Neuronal stem cell (in vitro differentiated cells): ENCODE measurements at regions not wholly inside any gene's neighbourhood (a gene's known extent, or its start where the extent isn't known, plus 50 kb on each side); places are given as distances from the start of the nearest gene placed in this dataset.
"Not testable (repeated sequence)": the region's sequence is repeated elsewhere in the genome, so short reads cannot be mapped to it uniquely, and the experiment has no call there.

Source experiments
- DNase-seq: peaks from one replicate; pipeline ENCODE4 v3.0.0-alpha.2; 2013; ENCODE audit warnings: low spot score
- H2AFZ ChIP-seq: one replicate; pipeline ENCODE4 v1.6.1; 2013; ENCODE audit warnings: mild to moderate bottlenecking, low read length, inconsistent platforms
- H2AK5ac ChIP-seq: 2 replicates; pipeline ENCODE4 v1.6.1; 2013; ENCODE audit warnings: low read depth, mild to moderate bottlenecking, inconsistent platforms, low read length, moderate library complexity, mixed read lengths
- H2BK120ac ChIP-seq: 2 replicates; pipeline ENCODE4 v1.6.1; 2013; ENCODE audit warnings: low read depth, mild to moderate bottlenecking, inconsistent platforms, low read length, moderate library complexity, mixed read lengths
- H2BK12ac ChIP-seq: one replicate; pipeline ENCODE4 v1.6.1; 2013; ENCODE audit warnings: low read length, inconsistent platforms
- H2BK15ac ChIP-seq: 2 replicates; pipeline ENCODE4 v1.6.1; 2013; ENCODE audit warnings: mild to moderate bottlenecking, low read length, inconsistent platforms, mixed read lengths
- H2BK5ac ChIP-seq: one replicate; pipeline ENCODE4 v1.6.1; 2013; ENCODE audit warnings: inconsistent platforms, mild to moderate bottlenecking, low read length, moderate library complexity
- H3K14ac ChIP-seq: one replicate; pipeline ENCODE4 v1.6.1; 2013; ENCODE audit warnings: low read length, inconsistent platforms
- H3K18ac ChIP-seq: 2 replicates; pipeline ENCODE4 v1.6.1; 2013; ENCODE audit warnings: low read length, inconsistent platforms
- H3K23ac ChIP-seq: 2 replicates; pipeline ENCODE4 v1.6.1; 2013; ENCODE audit warnings: low read depth, mild to moderate bottlenecking, mixed read lengths, low read length, inconsistent platforms; ENCODE audit not compliant: poor library complexity
- H3K27ac ChIP-seq: replicated peaks from 3 replicates; pipeline ENCODE4 v1.5.1; 2013; ENCODE audit warnings: low read length, inconsistent platforms
- H3K27me3 ChIP-seq, 3 experiments: 2 replicates each; pipeline ENCODE4 v1.6.1; 2013; ENCODE audit warnings: low read length in 3 of 3, mild to moderate bottlenecking in 2 of 3, inconsistent platforms in 1 of 3, low read depth in 1 of 3, mixed read lengths in 1 of 3, moderate library complexity in 1 of 3; ENCODE audit not compliant: control insufficient read depth in 3 of 3, insufficient read depth in 3 of 3
- H3K36me3 ChIP-seq, 2 donors: replicated peaks in 1 of 2; 2 replicates each; pipeline ENCODE4 v1.6.1; 2013; ENCODE audit warnings: low read length in 2 of 2; ENCODE audit not compliant: control insufficient read depth in 2 of 2, insufficient read depth in 2 of 2
- H3K4ac ChIP-seq: 2 replicates; pipeline ENCODE4 v1.6.1; 2013; ENCODE audit warnings: inconsistent platforms, mild to moderate bottlenecking, low read length, moderate library complexity
- H3K4me1 ChIP-seq, 2 donors: 1 replicate in 1 of 2; 2 replicates in 1 of 2; pipeline ENCODE4 v1.6.1; 2013; ENCODE audit warnings: low read length in 2 of 2, low read depth in 1 of 2; ENCODE audit not compliant: control insufficient read depth in 2 of 2, insufficient read depth in 1 of 2
- H3K4me2 ChIP-seq: one replicate; pipeline ENCODE4 v1.6.1; 2013; ENCODE audit warnings: mild to moderate bottlenecking, low read length, inconsistent platforms; ENCODE audit not compliant: insufficient read depth, poor library complexity, severe bottlenecking
- H3K4me3 ChIP-seq, 2 donors: 2 replicates each; pipeline ENCODE4 v1.5.1; 2013; ENCODE audit warnings: low read length in 2 of 2, mild to moderate bottlenecking in 2 of 2, inconsistent platforms in 1 of 2, moderate library complexity in 1 of 2
- H3K79me1 ChIP-seq: one replicate; pipeline ENCODE4 v1.6.1; 2013; ENCODE audit warnings: low read depth, mild to moderate bottlenecking, inconsistent platforms, low read length, moderate library complexity
- H3K9ac ChIP-seq: one replicate; pipeline ENCODE4 v1.6.1; 2013; ENCODE audit warnings: mild to moderate bottlenecking, low read depth, low read length, inconsistent platforms; ENCODE audit not compliant: poor library complexity
- H3K9me3 ChIP-seq, 2 donors: replicated peaks in 1 of 2; 2 replicates each; pipeline versions ENCODE3 to v1.6.1; 2013; ENCODE audit warnings: low read length in 2 of 2, mild to moderate bottlenecking in 2 of 2, inconsistent platforms in 1 of 2, low read depth in 1 of 2, mixed read lengths in 1 of 2, moderate library complexity in 1 of 2; ENCODE audit not compliant: control insufficient read depth in 2 of 2, insufficient read depth in 1 of 2
- H4K8ac ChIP-seq: one replicate; pipeline ENCODE4 v1.6.1; 2013; ENCODE audit warnings: low read depth, mild to moderate bottlenecking, inconsistent platforms, low read length, moderate library complexity
- H4K91ac ChIP-seq: one replicate; pipeline ENCODE4 v1.6.1; 2013; ENCODE audit warnings: low read length, low read depth, mild to moderate bottlenecking, inconsistent platforms; ENCODE audit not compliant: poor library complexity
- WGBS, 2 donors: extraction: QIAGEN DNeasy Blood & Tissue Kit; methylation state at CpG; one replicate each; pipeline ENCODE4 v1.1.7; 2013; ENCODE audit warnings: missing lambda C conversion rate in 2 of 2, mixed read lengths in 1 of 2; ENCODE audit not compliant: insufficient read length in 2 of 2, insufficient replicate concordance in 1 of 2; ENCODE audit errors: extremely low coverage in 2 of 2; 5-methylcytosine and 5-hydroxymethylcytosine counted together

DNA sequence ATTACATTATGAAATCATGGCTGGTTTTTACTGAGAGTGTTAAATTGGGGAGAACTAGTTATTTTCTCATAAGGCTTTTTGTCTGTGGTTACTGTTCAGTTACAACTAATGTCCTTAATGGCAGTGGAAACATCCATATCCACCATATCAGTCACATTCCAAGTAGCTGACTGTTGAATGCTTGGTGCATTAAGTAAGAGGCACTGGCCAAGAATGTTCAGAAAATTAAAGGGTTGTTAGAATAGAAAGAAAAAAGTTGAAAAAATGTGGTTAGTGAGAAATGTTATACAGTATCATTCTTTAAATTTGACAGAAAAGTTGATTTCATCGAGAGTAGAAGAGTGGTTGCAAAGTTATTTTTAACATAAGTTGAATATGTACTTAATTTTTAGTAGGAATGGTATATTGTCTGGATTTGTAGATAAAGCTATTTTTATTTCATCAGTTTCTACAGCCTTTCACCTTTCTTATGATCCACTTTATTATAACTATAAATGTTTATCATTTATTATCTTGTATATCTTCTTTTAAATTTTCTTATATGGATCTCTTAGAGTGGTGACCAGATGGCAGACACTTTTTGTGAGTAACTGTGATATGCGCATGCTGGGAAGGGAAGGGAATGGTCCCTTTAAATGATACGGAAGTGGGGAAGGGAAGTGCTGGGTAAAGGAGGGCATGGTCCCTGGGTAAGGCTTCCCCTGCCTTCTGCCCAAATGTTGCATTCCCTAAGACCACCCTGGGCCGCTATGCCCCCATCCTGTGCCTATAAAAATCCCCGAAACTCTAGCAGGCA lies 2407.1 kb downstream of the ARAP2 start:
- no peak overlapping the region for H2BK15ac ChIP-seq
- no peak overlapping the region for H3K4me3 ChIP-seq
- H3K9ac ChIP-seq, result no peak overlapping the region
- H2BK12ac ChIP-seq, result no peak overlapping the region
- H2AK5ac ChIP-seq, result no peak overlapping the region
- H4K91ac ChIP-seq, result no peak overlapping the region
- H4K8ac ChIP-seq, result no peak overlapping the region
- WGBS, 2 donors, result no CpG with 5 or more reads among the region's 5 CpGs
- no peak overlapping the region for H3K27ac ChIP-seq
- H3K36me3 ChIP-seq, result no peaks in the 10 kb centered on the region
- H3K79me1 ChIP-seq, result no peaks in the 10 kb centered on the region
- no peak overlapping the region for H2BK120ac ChIP-seq
- H3K4me1 ChIP-seq, result no peaks in the 10 kb centered on the region
- H3K9me3 ChIP-seq, result no peaks in the 10 kb centered on the region
- H3K4ac ChIP-seq, result no peak overlapping the region
- no peak for DNase-seq
- H2BK5ac ChIP-seq, result no peak overlapping the region
- H3K27me3 ChIP-seq, result no peaks in the 10 kb centered on the region
- H3K14ac ChIP-seq, result no peak overlapping the region
- no peak overlapping the region for H3K4me2 ChIP-seq
- H3K18ac ChIP-seq, result no peak overlapping the region
- H3K23ac ChIP-seq, result no peak overlapping the region
- H2AFZ ChIP-seq, result no peak overlapping the region

DNA sequence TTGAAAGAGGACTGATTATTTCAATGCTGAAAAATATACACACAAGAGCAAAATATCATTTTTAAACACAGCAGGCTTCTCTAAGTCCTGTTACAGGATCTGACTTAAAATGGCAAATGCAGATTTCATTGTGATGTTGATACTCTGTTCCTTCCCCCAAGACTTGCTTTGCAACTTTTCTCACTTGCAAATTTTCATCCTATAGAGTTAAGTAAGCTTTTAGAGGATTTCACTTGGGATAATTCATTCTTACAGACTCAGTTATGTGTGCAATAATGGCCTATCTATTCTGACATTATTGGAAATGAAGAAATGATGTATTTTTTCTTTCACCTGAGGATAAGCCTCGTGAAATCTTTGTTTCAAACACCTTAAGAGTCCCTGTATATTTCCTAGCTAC lies 2403.2 kb downstream of the ARAP2 start:
- no peak overlapping the region for H4K91ac ChIP-seq
- H3K4ac ChIP-seq, result no peak overlapping the region
- no peak overlapping the region for H4K8ac ChIP-seq
- no peak overlapping the region for H2BK120ac ChIP-seq
- no peak overlapping the region for H3K4me3 ChIP-seq
- no peaks in the 10 kb centered on the region for H3K9me3 ChIP-seq
- no peak overlapping the region for H2AFZ ChIP-seq
- no peak overlapping the region for H3K4me2 ChIP-seq
- H3K4me1 ChIP-seq, result no peaks in the 10 kb centered on the region
- H3K36me3 ChIP-seq, result no peaks in the 10 kb centered on the region
- no peak overlapping the region for H2BK5ac ChIP-seq
- H3K9ac ChIP-seq, result no peak overlapping the region
- no peak overlapping the region for H2AK5ac ChIP-seq
- WGBS, 2 donors, result no CpG with 5 or more reads among the region's 1 CpG
- H3K23ac ChIP-seq, result no peak overlapping the region
- H2BK15ac ChIP-seq, result no peak overlapping the region
- H2BK12ac ChIP-seq, result no peak overlapping the region
- H3K14ac ChIP-seq, result no peak overlapping the region
- H3K79me1 ChIP-seq, result no peaks in the 10 kb centered on the region
- no peaks in the 10 kb centered on the region for H3K27me3 ChIP-seq
- DNase-seq, result no peak
- H3K18ac ChIP-seq, result no peak overlapping the region
- no peak overlapping the region for H3K27ac ChIP-seq

DNA sequence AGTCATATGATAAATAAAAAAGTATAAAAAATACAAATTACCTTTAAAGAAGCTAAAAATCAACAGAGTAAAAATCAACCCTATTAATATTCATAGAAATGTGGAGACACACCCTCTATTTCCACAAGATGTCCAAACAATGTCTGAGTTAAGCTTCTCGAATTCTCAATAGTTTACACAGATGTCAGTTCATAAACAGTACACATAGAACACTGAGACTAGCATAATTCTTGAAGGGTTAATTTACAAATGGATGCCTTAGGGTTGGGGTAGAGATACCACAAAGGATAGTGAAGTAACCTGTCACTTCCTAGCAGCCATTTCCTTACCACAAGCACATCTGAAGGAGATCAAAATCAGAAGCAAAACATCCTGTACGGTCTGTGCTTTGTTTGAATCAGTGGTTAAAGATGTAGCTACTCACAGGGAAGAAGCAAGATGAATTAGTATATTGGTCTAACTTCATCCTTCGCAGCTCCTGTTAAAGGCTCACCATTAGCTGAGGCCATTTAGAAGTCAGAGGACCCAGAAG lies 2393.9 kb downstream of the ARAP2 start:
- no peak overlapping the region for H3K9ac ChIP-seq
- H3K27me3 ChIP-seq, result no peaks in the 10 kb centered on the region
- H3K4me2 ChIP-seq, result no peak overlapping the region
- no peaks in the 10 kb centered on the region for H3K9me3 ChIP-seq
- H2BK15ac ChIP-seq, result no peak overlapping the region
- no peak overlapping the region for H3K27ac ChIP-seq
- H3K4me3 ChIP-seq, result no peak overlapping the region
- no peaks in the 10 kb centered on the region for H3K4me1 ChIP-seq
- no peak overlapping the region for H4K91ac ChIP-seq
- no peak overlapping the region for H2BK5ac ChIP-seq
- no peak overlapping the region for H3K23ac ChIP-seq
- H3K4ac ChIP-seq, result no peak overlapping the region
- no peak overlapping the region for H2AFZ ChIP-seq
- no peak overlapping the region for H3K14ac ChIP-seq
- H4K8ac ChIP-seq, result no peak overlapping the region
- no CpG with 5 or more reads among the region's 3 CpGs for WGBS, 2 donors
- H2BK120ac ChIP-seq, result no peak overlapping the region
- DNase-seq, result no peak
- no peak overlapping the region for H3K18ac ChIP-seq
- H3K36me3 ChIP-seq, result no peaks in the 10 kb centered on the region
- H2BK12ac ChIP-seq, result no peak overlapping the region
- no peaks in the 10 kb centered on the region for H3K79me1 ChIP-seq
- H2AK5ac ChIP-seq, result no peak overlapping the region

DNA sequence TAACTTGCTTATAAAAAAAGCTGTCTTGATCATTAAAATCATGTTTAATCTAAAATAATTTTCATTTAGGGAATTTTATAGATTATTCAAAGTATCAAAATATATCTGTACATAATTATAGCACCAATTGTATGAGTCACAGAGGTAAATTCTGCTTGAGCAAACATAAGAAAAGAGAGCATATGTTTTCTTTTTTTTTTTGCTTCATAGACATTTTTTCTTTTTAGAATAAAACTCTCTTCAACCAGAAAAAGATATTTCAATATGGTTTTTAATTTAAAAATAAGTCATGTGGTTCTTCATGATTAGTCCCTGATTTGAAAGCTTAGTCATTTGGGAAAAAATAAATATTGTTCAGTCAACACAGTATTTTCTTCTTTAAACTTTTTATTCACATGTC lies 2390.6 kb downstream of the ARAP2 start:
- H2AFZ ChIP-seq, H2BK120ac ChIP-seq, H2BK5ac ChIP-seq, H3K36me3 ChIP-seq, H3K4me2 ChIP-seq, H3K4me1 ChIP-seq, DNase-seq, H4K8ac ChIP-seq, H3K23ac ChIP-seq, H4K91ac ChIP-seq, H3K27ac ChIP-seq, H2BK12ac ChIP-seq, H2AK5ac ChIP-seq, H3K9ac ChIP-seq, H3K27me3 ChIP-seq, H3K4ac ChIP-seq, H3K4me3 ChIP-seq, H3K18ac ChIP-seq, H3K79me1 ChIP-seq, H2BK15ac ChIP-seq, H3K9me3 ChIP-seq, H3K14ac ChIP-seq: not testable (repeated sequence)
